Loucy (cell line): ENCODE measurements at regions not wholly inside any gene's neighbourhood (a gene's known extent, or its start where the extent isn't known, plus 50 kb on each side); places are given as distances from the start of the nearest gene placed in this dataset.
"Not testable (repeated sequence)": the region's sequence is repeated elsewhere in the genome, so short reads cannot be mapped to it uniquely, and the experiment has no call there.

Experiments
- H2AFZ ChIP-seq: fragments of 200-600 bp; sonication (generic); 2 replicates; pipeline ENCODE4 v1.6.0; 2016; ENCODE audit warnings: antibody characterized with exemption, mild to moderate bottlenecking, low read length, moderate library complexity
- H3F3A ChIP-seq: fragments of 200-600 bp; 2 replicates; pipeline ENCODE4 v1.6.0; 2016; ENCODE audit warnings: antibody characterized with exemption, low read depth, mild to moderate bottlenecking
- H3K27me3 ChIP-seq: fragments of 200-600 bp; sonication (generic); 2 replicates; pipeline ENCODE4 v1.6.1; 2014; ENCODE audit warnings: low read length, mild to moderate bottlenecking; ENCODE audit not compliant: insufficient read depth, poor library complexity, severe bottlenecking
- H3K36me3 ChIP-seq: fragments of 200-600 bp; sonication (generic); 2 replicates; pipeline ENCODE4 v1.6.1; 2016; ENCODE audit warnings: low read length; ENCODE audit not compliant: insufficient read depth
- H3K4me1 ChIP-seq: fragments of 200-600 bp; sonication (generic); 2 replicates; pipeline ENCODE4 v1.5.1; 2014; ENCODE audit warnings: low read length, mild to moderate bottlenecking; ENCODE audit not compliant: insufficient read depth, poor library complexity, severe bottlenecking
- H3K4me2 ChIP-seq: fragments of 200-600 bp; sonication (generic); 2 replicates; pipeline ENCODE4 v1.6.0; 2014; ENCODE audit warnings: antibody characterized with exemption, low read length, low read depth, mild to moderate bottlenecking; ENCODE audit not compliant: poor library complexity, severe bottlenecking
- H3K4me3 ChIP-seq: fragments of 200-600 bp; sonication (generic); 2 replicates; pipeline ENCODE4 v1.5.1; 2014; ENCODE audit warnings: low read length, mild to moderate bottlenecking, mixed read lengths; ENCODE audit not compliant: poor library complexity, severe bottlenecking
- H3K79me2 ChIP-seq: fragments of 200-600 bp; sonication (generic); 2 replicates; pipeline ENCODE4 v1.6.1; 2014; ENCODE audit warnings: low read length; ENCODE audit not compliant: insufficient read depth
- H3K9ac ChIP-seq: fragments of 200-600 bp; sonication (generic); 2 replicates; pipeline ENCODE4 v1.6.0; 2014; ENCODE audit warnings: mild to moderate bottlenecking, low read depth, low read length, moderate library complexity; ENCODE audit not compliant: poor library complexity, severe bottlenecking
- H3K9me2 ChIP-seq: fragments of 200-600 bp; sonication (generic); replicated peaks from 2 replicates; pipeline ENCODE4 v1.6.1; 2016; ENCODE audit warnings: low read depth, low read length, mixed read lengths
- H3K9me3 ChIP-seq: fragments of 200-600 bp; sonication (generic); 2 replicates; pipeline ENCODE4 v1.6.1; 2014; ENCODE audit warnings: mild to moderate bottlenecking, antibody characterized with exemption, low read length, low read depth; ENCODE audit not compliant: insufficient read depth
- H4K20me1 ChIP-seq: fragments of 200-600 bp; sonication (generic); 2 replicates; pipeline ENCODE4 v1.6.0; 2014; ENCODE audit warnings: antibody characterized with exemption, low read length, mild to moderate bottlenecking; ENCODE audit not compliant: insufficient read depth, poor library complexity, severe bottlenecking
- CTCF ChIP-seq: fragments of 200-600 bp; sonication (generic); conservative IDR thresholded peaks from 2 replicates; pipeline ENCODE4 v1.5.1; 2014; ENCODE audit warnings: mild to moderate bottlenecking, antibody characterized with exemption, low read length
- EZH2phosphoT487 ChIP-seq: fragments of 200-600 bp; IDR thresholded peaks from 2 replicates; pipeline ENCODE4 v1.6.1; 2018; ENCODE audit warnings: antibody characterized with exemption, mild to moderate bottlenecking, moderate library complexity, borderline replicate concordance

GRCh38 chrX:40366661-40367060 is 214.1 kb upstream of the ATP6AP2 start:
- Histone ChIP-seq H3K9ac (no peak overlapping the region), H3K4me1 (no peaks in the 10 kb centered on the region), H3K4me3 (no peak overlapping the region)

GRCh38 chrX:40362291-40362690 is 218.5 kb upstream of the ATP6AP2 start:
- H3K9me3 ChIP-seq, H2AFZ ChIP-seq, H3K9ac ChIP-seq, H3K36me3 ChIP-seq, H3K4me2 ChIP-seq, H3K9me2 ChIP-seq, H3K4me3 ChIP-seq, H3F3A ChIP-seq, H3K27me3 ChIP-seq, H3K4me1 ChIP-seq, H3K79me2 ChIP-seq, H4K20me1 ChIP-seq: not testable (repeated sequence)

More at GRCh38 chrX:40366661-40367060, 214.1 kb upstream of the ATP6AP2 start:
- Histone ChIP-seq H3K9me2 (no peaks in the 10 kb centered on the region), H3K27me3 (no peaks in the 10 kb centered on the region), H3K79me2 (no peaks in the 10 kb centered on the region), H4K20me1 (no peaks in the 10 kb centered on the region), H3K9me3 (no peaks in the 10 kb centered on the region), H3K36me3 (no peaks in the 10 kb centered on the region), H2AFZ (no peak overlapping the region), H3K4me2 (no peak overlapping the region), H3F3A (no peaks in the 10 kb centered on the region)
- TF ChIP-seq CTCF = no peak
- TF ChIP-seq EZH2phosphoT487 = no peak

GRCh38 chrX:40360557-40360956 is 220.2 kb upstream of the ATP6AP2 start:
- no peak overlapping the region for H3K4me2 ChIP-seq
- no peak for TF ChIP-seq CTCF
- no peaks in the 10 kb centered on the region for H3K79me2 ChIP-seq
- H4K20me1 ChIP-seq = no peaks in the 10 kb centered on the region
- H3K4me1 ChIP-seq = no peaks in the 10 kb centered on the region
- H3K9me2 ChIP-seq = no peaks in the 10 kb centered on the region
- H3K4me3 ChIP-seq = no peak overlapping the region
- no peak overlapping the region for H2AFZ ChIP-seq
- no peak overlapping the region for H3K9ac ChIP-seq
- no peaks in the 10 kb centered on the region for H3F3A ChIP-seq
- no peaks in the 10 kb centered on the region for H3K27me3 ChIP-seq
- H3K36me3 ChIP-seq = no peaks in the 10 kb centered on the region
- no peaks in the 10 kb centered on the region for H3K9me3 ChIP-seq

- no peaks in the 10 kb centered on the region for H3K27me3 ChIP-seq
- H3K79me2 ChIP-seq = no peaks in the 10 kb centered on the region
- TF ChIP-seq CTCF (no peak), EZH2phosphoT487 (no peak)
Observed at GRCh38 chrX:40359593-40359992, 221.2 kb upstream of the ATP6AP2 start.

More at GRCh38 chrX:40359593-40359992, 221.2 kb upstream of the ATP6AP2 start:
- Histone ChIP-seq H3F3A (no peaks in the 10 kb centered on the region), H3K9ac (no peak overlapping the region), H4K20me1 (no peaks in the 10 kb centered on the region), H3K4me3 (no peak overlapping the region), H3K4me2 (no peak overlapping the region), H3K9me2 (no peaks in the 10 kb centered on the region), H3K36me3 (no peaks in the 10 kb centered on the region), H3K9me3 (no peaks in the 10 kb centered on the region), H3K4me1 (no peaks in the 10 kb centered on the region), H2AFZ (no peak overlapping the region)
